Activated CD4-positive, alpha-beta T cell treated with anti-CD3 and anti-CD28 coated beads, Interleukin-2, amount 50 U/mL, for 16 hours (primary cell): ENCODE measurements at regions not wholly inside any gene's neighbourhood (a gene's known extent, or its start where the extent isn't known, plus 50 kb on each side); places are given as distances from the start of the nearest gene placed in this dataset.
"Not testable (repeated sequence)": the region's sequence is repeated elsewhere in the genome, so short reads cannot be mapped to it uniquely, and the experiment has no call there.

Experiments used
- DNase-seq: peaks from one replicate; pipeline ENCODE4 v3.0.0-alpha.2; 2020

- no peak for DNase-seq
Measured at GRCh38 chr3:193805448-193805847, 212.4 kb downstream of the OPA1 start.

GRCh38 chr3:193808317-193808716 lies 215.3 kb downstream of the OPA1 start:
- DNase-seq = no peak

GRCh38 chr3:193809106-193809505 lies 216.1 kb downstream of the OPA1 start:
- DNase-seq = no peak

GRCh38 chr3:193812078-193812725 lies 219.2 kb downstream of the OPA1 start:
- DNase-seq = no peak

GRCh38 chr3:193812791-193813500 lies 219.9 kb downstream of the OPA1 start:
- no peak for DNase-seq

- no peak for DNase-seq
Measured at GRCh38 chr3:193813501-193813830, 220.5 kb downstream of the OPA1 start.

GRCh38 chr3:193814166-193814892 lies 221.3 kb downstream of the OPA1 start:
- no peak for DNase-seq

DNA sequence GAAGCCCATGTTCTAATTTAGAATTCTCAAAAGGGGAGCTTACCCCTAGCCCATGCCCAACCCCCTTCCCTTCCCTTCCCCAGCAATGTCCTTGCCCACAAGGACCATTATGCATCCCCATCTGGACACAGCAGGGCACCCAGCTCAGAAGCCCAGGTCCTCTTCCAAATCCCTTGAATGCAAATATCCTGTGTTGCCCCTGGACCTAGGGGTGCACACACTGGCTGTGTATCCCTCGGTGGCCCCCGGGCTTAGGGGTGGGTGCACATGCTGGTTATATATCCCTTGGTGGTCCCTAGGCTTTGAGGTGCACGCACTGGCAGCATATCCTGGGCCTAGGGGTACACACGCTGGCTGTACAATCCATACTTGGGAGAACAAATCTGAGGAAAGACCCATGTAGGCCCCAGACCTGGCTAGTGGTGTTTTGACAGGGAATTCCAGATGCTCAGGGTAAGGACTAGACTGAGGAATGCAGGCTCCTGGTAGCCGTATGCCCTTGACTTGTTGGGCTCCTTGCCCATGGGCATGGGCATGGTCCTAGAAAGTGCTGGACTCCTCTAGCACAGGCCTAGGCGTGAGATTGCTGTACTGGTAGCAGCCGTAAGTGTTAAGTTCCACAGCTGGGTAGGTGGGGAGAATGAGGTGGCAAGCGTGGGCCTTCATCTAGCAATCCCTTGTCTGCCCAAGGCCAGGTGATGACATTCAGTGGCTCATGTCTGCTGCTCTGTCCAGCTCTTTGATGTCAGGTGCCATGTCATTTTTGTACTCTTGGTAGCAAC lies 222.4 kb downstream of the OPA1 start:
- no peak for DNase-seq

GRCh38 chr3:193816028-193816395 lies 223.0 kb downstream of the OPA1 start:
- no peak for DNase-seq

DNA sequence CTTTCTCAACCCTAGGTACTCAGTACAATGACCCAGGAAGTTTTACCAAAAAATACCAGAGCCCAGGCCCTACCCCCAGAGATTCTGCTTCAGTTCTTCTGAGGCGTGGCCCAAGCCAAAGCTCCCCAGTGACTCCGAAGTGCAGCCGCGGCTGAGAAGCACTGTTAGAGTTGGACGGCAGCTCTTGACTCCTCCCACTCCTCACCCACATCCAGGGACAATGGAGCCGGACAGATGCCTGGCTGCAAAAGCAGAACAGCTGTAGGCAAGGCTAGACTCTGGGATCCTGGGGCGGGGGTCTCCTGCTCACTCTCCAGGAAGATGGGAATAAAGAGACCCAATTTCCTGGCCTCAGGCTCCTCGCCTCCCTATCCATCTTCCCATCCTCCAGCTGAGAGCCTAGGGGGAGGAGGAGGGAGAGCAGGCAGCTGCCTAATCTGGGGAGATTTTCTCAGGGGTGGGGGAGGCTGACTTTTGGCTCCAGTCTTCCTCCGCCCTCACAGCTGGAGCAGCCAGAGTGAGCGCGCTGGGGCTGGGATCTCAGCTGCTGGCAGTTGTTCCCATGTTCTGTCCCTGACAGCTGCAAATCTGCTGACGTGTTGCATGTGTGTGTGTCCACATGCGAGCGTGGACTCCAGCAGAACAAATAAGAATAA lies 223.8 kb downstream of the OPA1 start:
- no peak for DNase-seq

DNA sequence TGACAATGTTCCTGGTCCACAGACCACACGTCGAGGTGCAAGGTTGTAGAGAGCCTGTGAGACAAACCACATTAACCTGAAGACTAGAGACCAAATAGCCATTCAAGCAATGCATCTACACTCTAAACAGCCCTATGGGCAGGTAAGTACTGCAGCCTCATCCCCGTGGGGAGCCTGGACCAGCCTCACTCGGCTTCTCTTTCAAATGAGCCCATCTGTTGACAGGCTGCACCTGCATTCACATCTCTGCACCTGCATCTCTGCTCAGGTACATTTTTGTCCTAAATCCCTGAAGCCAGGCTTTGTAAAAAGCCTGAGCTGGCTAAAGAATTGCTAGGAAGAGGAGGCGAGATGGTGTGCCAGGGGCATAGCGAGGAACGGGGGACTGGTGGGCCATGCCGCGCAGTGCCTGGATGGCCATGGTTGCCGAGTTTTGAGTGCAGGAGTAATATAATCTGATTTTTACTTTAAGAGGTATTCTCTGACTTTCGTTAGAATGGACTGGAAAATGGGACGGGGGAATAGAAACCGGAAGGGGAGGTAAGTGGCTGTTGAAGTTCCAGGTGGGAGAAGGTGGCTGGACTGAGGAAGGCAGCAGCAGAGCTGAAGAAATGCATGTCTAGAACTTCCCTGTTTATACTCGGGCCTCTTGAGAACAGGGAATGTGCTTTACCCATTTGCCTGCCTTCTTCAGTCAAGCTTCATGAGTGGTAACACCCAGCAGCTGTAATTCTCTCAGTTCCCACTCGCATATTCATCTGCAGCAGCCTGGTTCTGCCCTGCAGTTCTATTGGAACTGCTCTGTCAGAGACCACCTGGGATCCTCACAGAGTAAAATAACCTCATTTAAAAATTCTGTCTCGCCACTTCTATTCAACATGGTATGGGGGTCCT lies 226.4 kb downstream of the OPA1 start:
- no peak for DNase-seq

- no peak for DNase-seq
Measured at GRCh38 chr3:193821151-193821668, 228.2 kb downstream of the OPA1 start.

- no peak for DNase-seq
Measured at GRCh38 chr3:193822492-193823212, 229.6 kb downstream of the OPA1 start.

DNA sequence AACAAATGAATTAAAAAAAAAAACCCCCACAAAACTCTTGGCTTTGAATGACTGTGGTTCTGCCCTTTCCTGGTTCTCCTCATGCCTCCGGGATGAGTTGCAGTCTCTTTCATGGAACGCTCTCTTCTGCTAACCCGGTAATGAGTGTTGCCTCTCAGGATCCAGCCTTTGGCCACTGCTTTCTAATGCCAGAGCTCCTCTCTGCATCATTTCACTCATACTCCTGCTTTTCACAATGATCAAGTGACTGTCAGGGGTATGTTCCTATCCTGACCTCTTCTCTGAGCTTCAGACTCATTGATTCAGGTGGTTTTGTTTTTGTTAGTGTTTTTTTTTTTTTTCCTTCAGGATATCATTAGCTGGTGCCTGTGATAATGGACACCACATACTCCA lies 230.2 kb downstream of the OPA1 start:
- DNase-seq = not testable (repeated sequence)

DNA sequence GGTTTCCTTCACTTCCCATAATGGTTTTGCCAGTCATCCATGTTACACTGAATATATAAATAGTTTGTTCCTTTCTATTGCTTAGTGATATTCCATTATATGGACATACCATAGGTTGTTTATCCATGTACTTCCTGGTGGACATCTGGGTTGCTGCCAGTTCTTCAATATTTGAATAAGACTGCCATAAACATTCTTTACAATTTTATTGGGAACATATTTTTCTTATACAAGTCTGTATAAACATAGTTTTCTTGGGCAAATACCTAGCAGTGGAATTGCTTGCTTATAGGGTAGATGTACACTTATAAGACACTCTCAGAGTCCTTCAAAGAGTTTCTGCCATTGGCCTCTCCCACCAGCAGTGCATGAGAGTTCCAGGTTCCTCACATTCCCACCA lies 231.4 kb downstream of the OPA1 start:
- DNase-seq = no peak

GRCh38 chr3:193825617-193826016 lies 232.6 kb downstream of the OPA1 start:
- DNase-seq = no peak

DNA sequence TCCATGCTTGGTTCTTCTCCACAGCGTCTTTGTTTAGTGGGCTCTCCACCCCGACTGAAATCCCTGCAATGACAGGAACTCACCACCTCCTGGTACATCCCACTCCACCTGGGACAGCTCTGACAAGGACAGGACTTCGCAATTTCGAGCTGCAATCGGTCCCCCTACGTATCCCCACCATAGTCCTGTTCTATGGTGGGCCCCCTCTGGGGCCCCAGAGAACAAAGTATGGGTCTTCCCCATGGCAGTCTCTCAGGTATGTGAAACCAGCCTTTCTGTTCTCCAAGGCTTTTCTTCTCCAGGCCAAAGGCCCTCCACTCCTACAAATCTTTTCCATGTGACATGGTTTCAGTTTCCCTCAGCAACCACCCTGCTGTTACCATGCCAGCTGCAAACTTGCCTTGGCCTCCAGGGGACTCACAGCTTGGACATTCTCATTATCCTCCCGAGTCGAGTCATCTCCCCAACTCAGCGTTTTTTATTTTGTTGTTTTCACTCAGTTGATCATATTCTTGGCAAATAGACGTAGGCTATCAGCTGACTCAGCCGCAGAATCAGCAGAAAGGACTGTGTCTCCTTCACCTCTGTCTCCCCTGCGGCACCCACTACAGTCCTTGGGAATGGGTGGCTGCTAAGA lies 233.3 kb downstream of the OPA1 start:
- no peak for DNase-seq

DNA sequence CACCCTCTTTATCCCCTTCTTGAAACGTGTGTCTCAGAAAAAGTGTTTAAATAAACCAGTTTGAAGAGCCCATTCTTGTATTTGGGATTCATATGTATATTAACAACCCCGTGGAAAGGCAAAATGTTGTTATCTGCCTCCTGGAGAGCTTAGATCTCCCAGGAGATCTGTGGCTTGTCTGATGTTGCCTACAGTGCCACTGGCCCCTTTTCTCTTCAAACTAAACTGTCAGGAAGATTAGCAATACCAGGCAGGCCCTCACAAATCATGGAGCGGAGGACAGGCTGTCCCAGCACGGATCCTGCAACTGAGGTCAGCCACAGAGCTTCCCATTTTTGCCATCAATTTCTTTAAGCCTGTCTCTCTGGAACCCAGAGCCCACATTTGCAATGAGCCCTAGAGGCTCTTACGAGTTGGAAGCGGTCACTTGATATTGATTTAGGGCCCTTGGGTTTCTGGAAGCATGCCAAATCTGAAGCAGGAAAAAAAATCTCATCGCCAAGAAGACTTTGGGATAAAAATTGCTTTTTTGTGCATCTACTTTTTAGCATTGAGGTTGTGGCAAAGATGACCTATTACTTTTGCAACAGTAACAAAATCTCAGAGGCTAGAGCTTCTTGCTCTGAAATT lies 234.1 kb downstream of the OPA1 start:
- no peak for DNase-seq

DNA sequence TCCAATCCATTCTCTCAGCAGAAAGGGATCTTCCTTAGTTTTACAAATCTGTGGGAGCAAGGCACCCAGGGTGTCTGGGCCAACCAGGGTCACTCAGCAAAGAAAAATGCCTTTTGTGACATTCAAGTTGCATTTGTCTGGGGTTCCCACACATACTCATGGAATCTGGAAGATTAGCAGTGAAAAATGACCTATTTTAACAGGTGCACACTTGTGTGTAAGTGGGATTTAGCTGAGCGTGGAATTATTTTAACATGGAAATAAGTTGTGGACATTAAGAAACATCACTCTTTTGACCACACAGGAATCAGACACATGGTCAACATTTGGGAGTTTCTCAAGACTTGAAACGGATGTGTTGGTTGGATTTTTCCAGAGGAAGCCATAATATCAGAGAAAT lies 234.9 kb downstream of the OPA1 start:
- no peak for DNase-seq

GRCh38 chr3:193828477-193828876 lies 235.5 kb downstream of the OPA1 start:
- no peak for DNase-seq
